NB4 (cell line): ENCODE measurements at regions not wholly inside any gene's neighbourhood (a gene's known extent, or its start where the extent isn't known, plus 50 kb on each side); places are given as distances from the start of the nearest gene placed in this dataset.

Source experiments
- CTCF ChIP-seq: IDR thresholded peaks from one replicate; pipeline ENCODE4 v1.5.1; 2012; ENCODE audit warnings: low read depth, low read length
- MAX ChIP-seq: IDR thresholded peaks from 2 replicates; pipeline ENCODE4 v1.6.1; 2011; ENCODE audit warnings: low read depth, low read length
- MYC ChIP-seq: IDR thresholded peaks from 2 replicates; pipeline ENCODE4 v1.6.1; 2011; ENCODE audit warnings: low read depth, low read length
- POLR2A ChIP-seq: IDR thresholded peaks from 2 replicates; pipeline ENCODE4 v1.6.1; 2011; ENCODE audit warnings: mild to moderate bottlenecking; ENCODE audit not compliant: insufficient read length; ENCODE audit errors: extremely low read depth

- no peak for TF ChIP-seq MAX
- TF ChIP-seq CTCF: no peak
- no peak for TF ChIP-seq POLR2A
- no peak for TF ChIP-seq MYC
Measured at GRCh38 chr5:102664616-102665335, 90.3 kb upstream of the PAM start.
